ENCODE measurements at regions not wholly inside any gene's neighbourhood (a gene's known extent, or its start where the extent isn't known, plus 50 kb on each side); places are given as distances from the start of the nearest gene placed in this dataset.
"Not testable (repeated sequence)": the region's sequence is repeated elsewhere in the genome, so short reads cannot be mapped to it uniquely, and the experiment has no call there.

GRCh38 chr2:228513480-228513879 lies 332.0 kb upstream of the SPHKAP start:
- TF ChIP-seq, protein P1, sequence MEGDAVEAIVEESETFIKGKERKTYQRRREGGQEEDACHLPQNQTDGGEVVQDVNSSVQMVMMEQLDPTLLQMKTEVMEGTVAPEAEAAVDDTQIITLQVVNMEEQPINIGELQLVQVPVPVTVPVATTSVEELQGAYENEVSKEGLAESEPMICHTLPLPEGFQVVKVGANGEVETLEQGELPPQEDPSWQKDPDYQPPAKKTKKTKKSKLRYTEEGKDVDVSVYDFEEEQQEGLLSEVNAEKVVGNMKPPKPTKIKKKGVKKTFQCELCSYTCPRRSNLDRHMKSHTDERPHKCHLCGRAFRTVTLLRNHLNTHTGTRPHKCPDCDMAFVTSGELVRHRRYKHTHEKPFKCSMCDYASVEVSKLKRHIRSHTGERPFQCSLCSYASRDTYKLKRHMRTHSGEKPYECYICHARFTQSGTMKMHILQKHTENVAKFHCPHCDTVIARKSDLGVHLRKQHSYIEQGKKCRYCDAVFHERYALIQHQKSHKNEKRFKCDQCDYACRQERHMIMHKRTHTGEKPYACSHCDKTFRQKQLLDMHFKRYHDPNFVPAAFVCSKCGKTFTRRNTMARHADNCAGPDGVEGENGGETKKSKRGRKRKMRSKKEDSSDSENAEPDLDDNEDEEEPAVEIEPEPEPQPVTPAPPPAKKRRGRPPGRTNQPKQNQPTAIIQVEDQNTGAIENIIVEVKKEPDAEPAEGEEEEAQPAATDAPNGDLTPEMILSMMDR (conservative IDR thresholded peaks at IDR 0.05; ENCODE audit: low read length), result not testable (repeated sequence)
- not testable (repeated sequence) for TF ChIP-seq EZH2phosphoT487 (IDR thresholded peaks at IDR 0.05; ENCODE audit: borderline replicate concordance)

All from Loucy (cell line).